ENCODE measurements at regions not wholly inside any gene's neighbourhood (a gene's known extent, or its start where the extent isn't known, plus 50 kb on each side); places are given as distances from the start of the nearest gene placed in this dataset.

DNA sequence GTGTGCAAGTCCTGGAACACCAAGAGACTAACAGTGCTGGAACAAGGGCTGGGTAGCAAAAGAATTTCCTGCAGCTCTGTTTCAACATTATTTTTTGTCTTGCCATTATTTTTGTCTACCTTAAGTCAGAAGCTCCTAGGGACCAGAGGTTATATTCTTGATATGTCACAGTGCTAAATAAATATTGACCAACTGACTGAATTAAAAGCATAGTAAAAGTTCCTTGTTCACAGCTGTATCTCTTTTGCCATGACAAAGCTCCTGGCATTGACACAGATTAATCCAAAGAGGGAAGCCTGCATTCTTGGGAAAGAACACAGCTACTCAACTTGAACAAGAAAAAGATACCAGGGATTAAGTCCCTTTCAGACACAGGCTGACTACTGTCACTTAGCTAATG is 136.5 kb downstream of the SPTSSA start:
- TF ChIP-seq, protein P1, sequence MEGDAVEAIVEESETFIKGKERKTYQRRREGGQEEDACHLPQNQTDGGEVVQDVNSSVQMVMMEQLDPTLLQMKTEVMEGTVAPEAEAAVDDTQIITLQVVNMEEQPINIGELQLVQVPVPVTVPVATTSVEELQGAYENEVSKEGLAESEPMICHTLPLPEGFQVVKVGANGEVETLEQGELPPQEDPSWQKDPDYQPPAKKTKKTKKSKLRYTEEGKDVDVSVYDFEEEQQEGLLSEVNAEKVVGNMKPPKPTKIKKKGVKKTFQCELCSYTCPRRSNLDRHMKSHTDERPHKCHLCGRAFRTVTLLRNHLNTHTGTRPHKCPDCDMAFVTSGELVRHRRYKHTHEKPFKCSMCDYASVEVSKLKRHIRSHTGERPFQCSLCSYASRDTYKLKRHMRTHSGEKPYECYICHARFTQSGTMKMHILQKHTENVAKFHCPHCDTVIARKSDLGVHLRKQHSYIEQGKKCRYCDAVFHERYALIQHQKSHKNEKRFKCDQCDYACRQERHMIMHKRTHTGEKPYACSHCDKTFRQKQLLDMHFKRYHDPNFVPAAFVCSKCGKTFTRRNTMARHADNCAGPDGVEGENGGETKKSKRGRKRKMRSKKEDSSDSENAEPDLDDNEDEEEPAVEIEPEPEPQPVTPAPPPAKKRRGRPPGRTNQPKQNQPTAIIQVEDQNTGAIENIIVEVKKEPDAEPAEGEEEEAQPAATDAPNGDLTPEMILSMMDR (IDR thresholded peaks at IDR 0.05; ENCODE audit: borderline replicate concordance, insufficient read depth, low read depth, low read length) = no peak
- H3K4me3 ChIP-seq (ENCODE audit: low read depth, low read length) = no peak overlapping the region

DNA sequence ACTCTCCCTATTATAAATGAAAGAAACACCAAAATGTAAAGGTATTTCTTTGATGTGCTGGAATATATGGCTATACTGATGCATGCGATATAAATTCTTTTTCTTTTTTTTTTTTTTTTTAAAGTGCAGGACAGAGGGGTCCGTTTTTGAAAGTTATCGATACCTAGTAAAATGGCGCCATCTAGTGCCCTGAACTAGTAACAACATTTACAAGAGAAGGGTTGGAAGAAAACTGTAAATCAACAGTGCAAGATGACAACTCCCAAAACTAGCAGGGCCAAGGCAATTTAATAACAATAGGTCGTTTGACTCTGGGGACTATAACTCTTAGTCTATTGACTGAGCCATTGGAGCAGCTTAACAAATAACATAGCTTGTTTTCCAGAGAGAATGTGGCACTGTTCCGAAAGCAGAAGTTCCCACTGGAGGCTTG is 137.7 kb downstream of the SPTSSA start:
- no peak overlapping the region for H3K4me3 ChIP-seq (ENCODE audit: low read depth, low read length)
- TF ChIP-seq, protein P1 (IDR thresholded peaks at IDR 0.05; ENCODE audit: borderline replicate concordance, insufficient read depth, low read depth, low read length) = peak; percentile 38; the same call in 1 of the 2 replicates

DNA sequence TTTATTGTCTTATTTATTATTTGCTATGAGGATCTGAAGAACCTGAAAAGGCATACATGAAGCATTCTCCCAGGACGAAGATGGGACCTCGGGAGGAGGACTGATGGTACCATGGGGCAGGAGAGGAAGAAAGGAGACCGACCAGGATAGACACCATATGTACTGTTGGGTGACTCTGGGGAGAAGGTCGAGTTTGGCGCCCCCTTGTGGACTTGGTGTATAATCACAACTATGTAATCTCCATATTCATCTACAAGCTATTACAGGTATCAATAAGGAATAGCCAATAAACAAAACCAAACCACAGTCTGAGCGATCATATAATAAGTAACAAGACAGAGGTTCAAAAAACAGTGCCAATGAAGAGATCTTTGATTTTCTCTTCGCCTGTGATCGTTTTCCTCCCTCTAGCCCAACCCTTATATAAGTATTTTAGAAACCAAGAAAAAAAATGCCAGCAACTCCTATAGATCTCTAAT is 139.1 kb downstream of the SPTSSA start:
- TF ChIP-seq, protein P1 (IDR thresholded peaks at IDR 0.05; ENCODE audit: borderline replicate concordance, insufficient read depth, low read depth, low read length) = peak; percentile 71
- H3K4me3 ChIP-seq (ENCODE audit: low read depth, low read length) = no peak overlapping the region

DNA sequence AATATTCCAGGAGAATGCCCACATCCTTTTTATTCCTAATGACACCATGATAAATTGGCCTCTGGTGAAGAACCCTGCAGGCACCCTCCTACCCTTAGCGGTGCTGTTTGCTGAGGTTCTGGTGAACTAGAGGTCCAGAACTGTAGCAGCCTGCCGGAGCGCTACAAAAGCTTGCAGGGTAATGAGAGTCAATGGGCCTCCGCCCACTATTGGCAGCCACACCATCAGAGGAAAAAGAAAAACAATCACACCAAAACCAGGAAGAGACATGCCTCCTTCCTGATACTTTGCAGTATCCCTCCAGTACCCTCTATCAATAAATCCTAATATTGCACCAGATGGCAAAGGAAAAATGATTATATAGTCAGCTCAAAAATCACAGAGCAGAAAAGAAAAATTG is 142.9 kb downstream of the SPTSSA start:
- no peak overlapping the region for H3K4me3 ChIP-seq (ENCODE audit: low read depth, low read length)
- TF ChIP-seq, protein P1 (IDR thresholded peaks at IDR 0.05; ENCODE audit: borderline replicate concordance, insufficient read depth, low read depth, low read length) = no peak

DNA sequence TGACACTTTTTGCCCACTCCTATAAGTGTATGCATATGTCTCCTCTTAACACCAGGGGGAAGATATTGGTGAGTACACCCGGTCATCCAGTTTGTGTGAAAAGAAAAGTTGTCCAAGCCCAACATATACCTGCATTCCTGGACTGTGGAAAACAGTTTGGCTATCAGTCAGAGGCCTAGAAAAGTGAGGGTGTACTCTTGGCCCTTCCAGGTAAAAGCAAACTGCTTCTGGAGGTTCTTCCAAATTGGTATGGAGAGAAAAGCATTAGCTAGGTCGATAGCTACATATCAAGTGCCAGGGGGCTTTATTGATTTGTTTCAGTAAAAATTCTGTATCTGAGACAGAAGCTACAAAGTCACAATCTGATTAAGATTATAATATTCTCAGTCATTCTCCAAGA is 144.0 kb downstream of the SPTSSA start:
- H3K4me3 ChIP-seq (ENCODE audit: low read depth, low read length) = no peak overlapping the region
- TF ChIP-seq, protein P1 (IDR thresholded peaks at IDR 0.05; ENCODE audit: borderline replicate concordance, insufficient read depth, low read depth, low read length) = no peak

DNA sequence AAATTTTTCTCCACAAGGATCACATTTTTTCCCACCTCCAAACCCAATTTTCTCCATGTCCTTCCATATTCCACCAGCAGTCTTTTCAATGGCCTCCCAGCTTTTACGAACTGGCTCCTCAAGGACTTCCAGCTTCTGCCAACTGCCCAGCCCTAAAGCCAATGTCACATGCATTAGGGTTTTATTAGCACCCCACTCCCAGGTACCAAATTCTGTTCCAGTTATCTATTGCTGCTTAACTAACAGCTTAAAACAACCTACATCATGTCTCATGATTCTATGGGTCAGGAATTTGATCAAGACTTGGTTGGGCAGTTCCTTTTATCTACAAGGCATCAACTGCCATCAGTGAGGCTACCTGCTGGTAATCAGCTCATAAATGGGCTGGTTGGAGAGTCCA is 151.3 kb downstream of the SPTSSA start:
- TF ChIP-seq, protein P1 (IDR thresholded peaks at IDR 0.05; ENCODE audit: borderline replicate concordance, insufficient read depth, low read depth, low read length) = no peak
- no peak overlapping the region for H3K4me3 ChIP-seq (ENCODE audit: low read depth, low read length)

DNA sequence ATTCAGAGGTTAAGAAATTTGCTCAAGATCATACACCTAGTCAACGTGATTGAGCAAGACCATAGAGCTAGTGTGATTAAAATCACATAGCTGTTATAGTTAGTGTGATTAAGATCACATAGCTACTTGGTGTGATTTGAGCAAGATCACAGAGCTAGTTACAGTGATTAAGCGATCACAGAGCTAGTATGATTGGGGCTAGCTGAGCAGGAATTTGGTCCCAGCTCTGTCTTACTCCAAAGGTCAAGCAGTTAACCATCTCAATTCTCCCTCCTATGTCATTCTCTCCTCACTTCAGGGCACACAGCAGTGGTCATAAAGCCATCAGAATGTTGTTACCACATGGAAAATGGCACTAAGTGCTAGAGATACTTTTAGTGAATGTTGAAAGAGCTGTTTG is 158.2 kb downstream of the SPTSSA start:
- TF ChIP-seq, protein P1 (IDR thresholded peaks at IDR 0.05; ENCODE audit: borderline replicate concordance, insufficient read depth, low read depth, low read length) = no peak
- no peak overlapping the region for H3K4me3 ChIP-seq (ENCODE audit: low read depth, low read length)
